IMR-90 (cell line): ENCODE measurements at regions not wholly inside any gene's neighbourhood (a gene's known extent, or its start where the extent isn't known, plus 50 kb on each side); places are given as distances from the start of the nearest gene placed in this dataset.

Experiments used
- ATAC-seq: fragments of 200-7000 bp; cut with Tn5 transposase; 2 replicates; pipeline ENCODE4 v1.9.1; 2020; ENCODE audit warnings: low read depth, mild to moderate bottlenecking, moderate library complexity
- BruUV-seq: library from RNA; stranded (reverse); fragments of 400-500 nt; replicated peaks from 2 replicates; lab custom pipeline; 2021; lab: Mats Ljungman, UMichigan
- CTCF ChIA-PET: fragments of 300-600 bp; formaldehyde crosslinking; extraction: SDS; loops from one replicate; lab custom pipeline; 2021; ENCODE audit warnings: antibody characterized with exemption; lab: Yijun Ruan, JAX
- POLR2A ChIA-PET: fragments of 300-600 bp; sonication (Branson Sonifier 250); formaldehyde crosslinking; loops from one replicate; lab custom pipeline; 2022; ENCODE audit warnings: antibody characterized with exemption; ENCODE audit not compliant: unreplicated experiment; lab: Charles Lee
- DNase-seq: peaks from one replicate; pipeline ENCODE4 v3.0.0; 2013
- H2AFZ ChIP-seq: replicated peaks from 2 replicates; pipeline ENCODE3; 2013; ENCODE audit warnings: low read length, mild to moderate bottlenecking; ENCODE audit not compliant: poor library complexity
- H2AK5ac ChIP-seq: 2 replicates; pipeline ENCODE4 v1.6.1; 2013; ENCODE audit warnings: low read depth, low read length, inconsistent platforms
- H2AK9ac ChIP-seq: replicated peaks from 2 replicates; pipeline ENCODE3; 2013; ENCODE audit warnings: mild to moderate bottlenecking, low read depth, low read length, moderate library complexity; ENCODE audit not compliant: poor library complexity
- H2BK120ac ChIP-seq: 2 replicates; pipeline ENCODE4 v1.6.1; 2013; ENCODE audit warnings: low read depth, low read length, inconsistent platforms
- H2BK15ac ChIP-seq: 3 replicates; pipeline ENCODE4 v1.6.1; 2013; ENCODE audit warnings: low read depth, low read length, inconsistent platforms
- H2BK20ac ChIP-seq: 2 replicates; pipeline ENCODE4 v1.6.1; 2013; ENCODE audit warnings: low read depth, mild to moderate bottlenecking, inconsistent platforms, low read length, moderate library complexity
- H2BK5ac ChIP-seq: 2 replicates; pipeline ENCODE4 v1.6.1; 2013; ENCODE audit warnings: mild to moderate bottlenecking, low read depth, low read length, inconsistent platforms; ENCODE audit not compliant: poor library complexity, severe bottlenecking
- H3K14ac ChIP-seq: replicated peaks from 2 replicates; pipeline ENCODE4 v1.6.1; 2013; ENCODE audit warnings: low read depth, low read length, inconsistent platforms
- H3K18ac ChIP-seq: 2 replicates; pipeline ENCODE4 v1.6.1; 2013; ENCODE audit warnings: low read depth, low read length, control low read depth
- H3K23ac ChIP-seq: 2 replicates; pipeline ENCODE4 v1.6.1; 2013; ENCODE audit warnings: low read depth, low read length, inconsistent platforms
- H3K27ac ChIP-seq: 2 replicates; pipeline ENCODE4 v1.5.1; 2013; ENCODE audit warnings: mild to moderate bottlenecking, control low read depth, low read length; ENCODE audit not compliant: insufficient read depth
- H3K27me3 ChIP-seq: 2 replicates; pipeline ENCODE4 v1.6.1; 2013; ENCODE audit warnings: low read length; ENCODE audit not compliant: control insufficient read depth, insufficient read depth
- H3K36me3 ChIP-seq: 2 replicates; pipeline ENCODE4 v1.6.1; 2013; ENCODE audit warnings: low read length, mixed read lengths; ENCODE audit not compliant: control insufficient read depth, insufficient read depth
- H3K4ac ChIP-seq: 2 replicates; pipeline ENCODE4 v1.6.1; 2013; ENCODE audit warnings: low read depth, low read length, inconsistent platforms
- H3K4me1 ChIP-seq: 2 replicates; pipeline ENCODE4 v1.6.1; 2013; ENCODE audit warnings: low read length, mixed read lengths; ENCODE audit not compliant: control insufficient read depth, insufficient read depth
- H3K4me2 ChIP-seq: 2 replicates; pipeline ENCODE4 v1.6.1; 2013; ENCODE audit warnings: low read depth, mild to moderate bottlenecking, control low read depth, low read length, moderate library complexity
- H3K4me3 ChIP-seq: 2 replicates; pipeline ENCODE4 v1.5.1; 2013; ENCODE audit warnings: low read depth, mild to moderate bottlenecking, control low read depth, low read length, moderate library complexity; ENCODE audit not compliant: insufficient read depth
- H3K56ac ChIP-seq: 2 replicates; pipeline ENCODE4 v1.6.1; 2013; ENCODE audit warnings: low read length, inconsistent platforms; ENCODE audit not compliant: insufficient read depth; ENCODE audit errors: extremely low read depth
- H3K79me1 ChIP-seq, 2 experiments: 2 replicates each; pipeline ENCODE4 v1.6.1; 2013; ENCODE audit warnings: low read length in 2 of 2, inconsistent platforms in 1 of 2, low read depth in 1 of 2
- H3K9ac ChIP-seq: 2 replicates; pipeline ENCODE4 v1.6.1; 2013; ENCODE audit warnings: low read depth, low read length, control low read depth
- H3K9me1 ChIP-seq: 2 replicates; pipeline ENCODE4 v1.6.1; 2013; ENCODE audit warnings: low read length, inconsistent platforms; ENCODE audit not compliant: insufficient read depth
- H3K9me3 ChIP-seq: 2 replicates; pipeline ENCODE4 v1.6.1; 2013; ENCODE audit warnings: low read length; ENCODE audit not compliant: control insufficient read depth, insufficient read depth
- H4K20me1 ChIP-seq: 2 replicates; pipeline ENCODE4 v1.6.1; 2013; ENCODE audit warnings: low read length, inconsistent platforms; ENCODE audit not compliant: insufficient read depth
- H4K5ac ChIP-seq: 2 replicates; pipeline ENCODE4 v1.6.1; 2013; ENCODE audit warnings: mild to moderate bottlenecking, low read depth, low read length, control low read depth
- H4K8ac ChIP-seq, 2 experiments: 2 replicates each; pipeline ENCODE4 v1.6.1; 2013; ENCODE audit warnings: low read depth in 2 of 2, low read length in 2 of 2, control low read depth in 1 of 2, inconsistent platforms in 1 of 2
- H4K91ac ChIP-seq: 2 replicates; pipeline ENCODE4 v1.6.1; 2013; ENCODE audit warnings: low read depth, low read length, inconsistent platforms; ENCODE audit not compliant: insufficient read depth
- MXI1 ChIP-seq: IDR thresholded peaks from 2 replicates; pipeline ENCODE4 v1.6.1; 2012; ENCODE audit warnings: low read depth, mild to moderate bottlenecking, low read length, moderate library complexity, borderline replicate concordance
- WGBS, 2 experiments: methylation state at CpG; one replicate each; pipeline versions ENCODE4 v1.1.5 to v1.1.7; 2013; ENCODE audit warnings: missing lambda C conversion rate in 2 of 2; ENCODE audit not compliant: insufficient read length in 1 of 2; ENCODE audit errors: extremely low coverage in 2 of 2; 5-methylcytosine and 5-hydroxymethylcytosine counted together
- dilution Hi-C: fragments of 300-500 bp; cut with HindIII; formaldehyde crosslinking; loops from one replicate; pipeline ENCODE4 v1.14.3; 2018; ENCODE audit warnings: low sequenced_read_pairs; ENCODE audit not compliant: unreplicated experiment
- in situ Hi-C: fragments of 300-500 bp; cut with MboI; formaldehyde crosslinking; loops from 3 replicates; pipeline ENCODE4 v1.14.3; 2019; ENCODE audit warnings: low sequenced_read_pairs, inconsistent platforms, mixed read lengths
- intact Hi-C: fragments of 100-400 bp; cut with micrococcal nuclease; formaldehyde crosslinking; loops from 2 replicates; pipeline ENCODE4 v1.10.0; 2022

GRCh38 chr1:29760067-29760564 is 523.8 kb downstream of the PTPRU start:
- Histone ChIP-seq H4K91ac (no peak overlapping the region), H2AK5ac (no peak overlapping the region), H3K9me1 (no peaks in the 10 kb centered on the region), H2BK20ac (no peak overlapping the region), H2AFZ (no peak overlapping the region), H2BK5ac (no peak overlapping the region), H3K4me2 (no peak overlapping the region), H3K79me1 (no peaks in the 10 kb centered on the region), H3K4ac (no peak overlapping the region), H3K27ac (no peak overlapping the region), H3K56ac (no peak overlapping the region), H3K27me3 (peaks cover 2% of the 10 kb centered on the region; the same call in 1 of the 2 replicates), H4K5ac (no peak overlapping the region), H3K9ac (no peak overlapping the region), H3K4me3 (no peak overlapping the region), H3K18ac (no peak overlapping the region), H3K4me1 (no peaks in the 10 kb centered on the region), H3K9me3 (no peaks in the 10 kb centered on the region), H3K23ac (no peak overlapping the region), H3K14ac (no peak overlapping the region), H4K20me1 (no peaks in the 10 kb centered on the region), H3K36me3 (no peaks in the 10 kb centered on the region), H4K8ac (no peak overlapping the region), H2AK9ac (no peak overlapping the region), H2BK120ac (no peak overlapping the region), H2BK15ac (no peak overlapping the region)
- POLR2A ChIA-PET, result no interaction called here
- WGBS, 2 experiments, result 95% methylated on average over 3 of the region's 7 CpGs; no CpG with 5 or more reads in 1 of the 2 experiments
- dilution Hi-C loops, result no loop called here
- ATAC-seq (no peak), DNase-seq (no peak)
- CTCF ChIA-PET, result interaction anchor here (0.6 kb wide), 1 partner anchor 10 kb away, joined by 3 read pairs; no protein-coding TSS in a partner anchor
- intact Hi-C loops, result no loop called here
- TF ChIP-seq MXI1, result no peak
- no TSS peak for BruUV-seq
- in situ Hi-C loops, result no loop called here
